IMR-90 (cell line): ENCODE measurements at regions not wholly inside any gene's neighbourhood (a gene's known extent, or its start where the extent isn't known, plus 50 kb on each side); places are given as distances from the start of the nearest gene placed in this dataset.

Source experiments
- ATAC-seq: fragments of 200-7000 bp; cut with Tn5 transposase; 2 replicates; pipeline ENCODE4 v1.9.1; 2020; ENCODE audit warnings: low read depth, mild to moderate bottlenecking, moderate library complexity
- BruUV-seq: library from RNA; stranded (reverse); fragments of 400-500 nt; replicated peaks from 2 replicates; lab custom pipeline; 2021; lab: Mats Ljungman, UMichigan
- CTCF ChIA-PET: fragments of 300-600 bp; formaldehyde crosslinking; extraction: SDS; loops from one replicate; lab custom pipeline; 2021; ENCODE audit warnings: antibody characterized with exemption; lab: Yijun Ruan, JAX
- POLR2A ChIA-PET: fragments of 300-600 bp; sonication (Branson Sonifier 250); formaldehyde crosslinking; loops from one replicate; lab custom pipeline; 2022; ENCODE audit warnings: antibody characterized with exemption; ENCODE audit not compliant: unreplicated experiment; lab: Charles Lee
- DNase-seq: peaks from one replicate; pipeline ENCODE4 v3.0.0; 2013
- H2AFZ ChIP-seq: replicated peaks from 2 replicates; pipeline ENCODE3; 2013; ENCODE audit warnings: low read length, mild to moderate bottlenecking; ENCODE audit not compliant: poor library complexity
- H2AK5ac ChIP-seq: 2 replicates; pipeline ENCODE4 v1.6.1; 2013; ENCODE audit warnings: low read depth, low read length, inconsistent platforms
- H2AK9ac ChIP-seq: replicated peaks from 2 replicates; pipeline ENCODE3; 2013; ENCODE audit warnings: mild to moderate bottlenecking, low read depth, low read length, moderate library complexity; ENCODE audit not compliant: poor library complexity
- H2BK120ac ChIP-seq: 2 replicates; pipeline ENCODE4 v1.6.1; 2013; ENCODE audit warnings: low read depth, low read length, inconsistent platforms
- H2BK15ac ChIP-seq: 3 replicates; pipeline ENCODE4 v1.6.1; 2013; ENCODE audit warnings: low read depth, low read length, inconsistent platforms
- H2BK20ac ChIP-seq: 2 replicates; pipeline ENCODE4 v1.6.1; 2013; ENCODE audit warnings: low read depth, mild to moderate bottlenecking, inconsistent platforms, low read length, moderate library complexity
- H2BK5ac ChIP-seq: 2 replicates; pipeline ENCODE4 v1.6.1; 2013; ENCODE audit warnings: mild to moderate bottlenecking, low read depth, low read length, inconsistent platforms; ENCODE audit not compliant: poor library complexity, severe bottlenecking
- H3K14ac ChIP-seq: replicated peaks from 2 replicates; pipeline ENCODE4 v1.6.1; 2013; ENCODE audit warnings: low read depth, low read length, inconsistent platforms
- H3K18ac ChIP-seq: 2 replicates; pipeline ENCODE4 v1.6.1; 2013; ENCODE audit warnings: low read depth, low read length, control low read depth
- H3K23ac ChIP-seq: 2 replicates; pipeline ENCODE4 v1.6.1; 2013; ENCODE audit warnings: low read depth, low read length, inconsistent platforms
- H3K27ac ChIP-seq: 2 replicates; pipeline ENCODE4 v1.5.1; 2013; ENCODE audit warnings: mild to moderate bottlenecking, control low read depth, low read length; ENCODE audit not compliant: insufficient read depth
- H3K27me3 ChIP-seq: 2 replicates; pipeline ENCODE4 v1.6.1; 2013; ENCODE audit warnings: low read length; ENCODE audit not compliant: control insufficient read depth, insufficient read depth
- H3K36me3 ChIP-seq: 2 replicates; pipeline ENCODE4 v1.6.1; 2013; ENCODE audit warnings: low read length, mixed read lengths; ENCODE audit not compliant: control insufficient read depth, insufficient read depth
- H3K4ac ChIP-seq: 2 replicates; pipeline ENCODE4 v1.6.1; 2013; ENCODE audit warnings: low read depth, low read length, inconsistent platforms
- H3K4me1 ChIP-seq: 2 replicates; pipeline ENCODE4 v1.6.1; 2013; ENCODE audit warnings: low read length, mixed read lengths; ENCODE audit not compliant: control insufficient read depth, insufficient read depth
- H3K4me2 ChIP-seq: 2 replicates; pipeline ENCODE4 v1.6.1; 2013; ENCODE audit warnings: low read depth, mild to moderate bottlenecking, control low read depth, low read length, moderate library complexity
- H3K4me3 ChIP-seq: 2 replicates; pipeline ENCODE4 v1.5.1; 2013; ENCODE audit warnings: low read depth, mild to moderate bottlenecking, control low read depth, low read length, moderate library complexity; ENCODE audit not compliant: insufficient read depth
- H3K56ac ChIP-seq: 2 replicates; pipeline ENCODE4 v1.6.1; 2013; ENCODE audit warnings: low read length, inconsistent platforms; ENCODE audit not compliant: insufficient read depth; ENCODE audit errors: extremely low read depth
- H3K79me1 ChIP-seq, 2 experiments: 2 replicates each; pipeline ENCODE4 v1.6.1; 2013; ENCODE audit warnings: low read length in 2 of 2, inconsistent platforms in 1 of 2, low read depth in 1 of 2
- H3K9ac ChIP-seq: 2 replicates; pipeline ENCODE4 v1.6.1; 2013; ENCODE audit warnings: low read depth, low read length, control low read depth
- H3K9me1 ChIP-seq: 2 replicates; pipeline ENCODE4 v1.6.1; 2013; ENCODE audit warnings: low read length, inconsistent platforms; ENCODE audit not compliant: insufficient read depth
- H3K9me3 ChIP-seq: 2 replicates; pipeline ENCODE4 v1.6.1; 2013; ENCODE audit warnings: low read length; ENCODE audit not compliant: control insufficient read depth, insufficient read depth
- H4K20me1 ChIP-seq: 2 replicates; pipeline ENCODE4 v1.6.1; 2013; ENCODE audit warnings: low read length, inconsistent platforms; ENCODE audit not compliant: insufficient read depth
- H4K5ac ChIP-seq: 2 replicates; pipeline ENCODE4 v1.6.1; 2013; ENCODE audit warnings: mild to moderate bottlenecking, low read depth, low read length, control low read depth
- H4K8ac ChIP-seq, 2 experiments: 2 replicates each; pipeline ENCODE4 v1.6.1; 2013; ENCODE audit warnings: low read depth in 2 of 2, low read length in 2 of 2, control low read depth in 1 of 2, inconsistent platforms in 1 of 2
- H4K91ac ChIP-seq: 2 replicates; pipeline ENCODE4 v1.6.1; 2013; ENCODE audit warnings: low read depth, low read length, inconsistent platforms; ENCODE audit not compliant: insufficient read depth
- BHLHE40 ChIP-seq: fragments of 150-350 bp; IDR thresholded peaks from 2 replicates; pipeline ENCODE4 v1.6.1; 2016; ENCODE audit warnings: mild to moderate bottlenecking, low read depth, low read length
- CEBPB ChIP-seq: IDR thresholded peaks from 2 replicates; pipeline ENCODE4 v1.6.1; 2012; ENCODE audit warnings: low read depth, low read length, improper control_type of control experiment
- CHD1 ChIP-seq: IDR thresholded peaks from 2 replicates; pipeline ENCODE4 v1.6.1; 2012; ENCODE audit warnings: low read depth, low read length, improper control_type of control experiment
- FOS ChIP-seq: fragments of 150-350 bp; IDR thresholded peaks from 2 replicates; pipeline ENCODE4 v1.6.1; 2016; ENCODE audit warnings: low read depth, low read length
- MAFK ChIP-seq: IDR thresholded peaks from 2 replicates; pipeline ENCODE4 v1.6.1; 2012; ENCODE audit warnings: low read depth, low read length, improper control_type of control experiment
- MXI1 ChIP-seq: IDR thresholded peaks from 2 replicates; pipeline ENCODE4 v1.6.1; 2012; ENCODE audit warnings: low read depth, mild to moderate bottlenecking, low read length, moderate library complexity, borderline replicate concordance
- POLR2A ChIP-seq: IDR thresholded peaks from 2 replicates; pipeline ENCODE4 v1.6.1; 2012; ENCODE audit warnings: mild to moderate bottlenecking, low read depth, low read length
- SMC3 ChIP-seq: fragments of 150-350 bp; IDR thresholded peaks from 2 replicates; pipeline ENCODE4 v1.6.1; 2016; ENCODE audit warnings: low read depth, mild to moderate bottlenecking, antibody characterized with exemption, low read length, moderate library complexity
- WGBS, 2 experiments: methylation state at CpG; one replicate each; pipeline versions ENCODE4 v1.1.5 to v1.1.7; 2013; ENCODE audit warnings: missing lambda C conversion rate in 2 of 2; ENCODE audit not compliant: insufficient read length in 1 of 2; ENCODE audit errors: extremely low coverage in 2 of 2; 5-methylcytosine and 5-hydroxymethylcytosine counted together
- dilution Hi-C: fragments of 300-500 bp; cut with HindIII; formaldehyde crosslinking; loops from one replicate; pipeline ENCODE4 v1.14.3; 2018; ENCODE audit warnings: low sequenced_read_pairs; ENCODE audit not compliant: unreplicated experiment
- in situ Hi-C: fragments of 300-500 bp; cut with MboI; formaldehyde crosslinking; loops from 3 replicates; pipeline ENCODE4 v1.14.3; 2019; ENCODE audit warnings: low sequenced_read_pairs, inconsistent platforms, mixed read lengths
- intact Hi-C: fragments of 100-400 bp; cut with micrococcal nuclease; formaldehyde crosslinking; loops from 2 replicates; pipeline ENCODE4 v1.10.0; 2022

DNA sequence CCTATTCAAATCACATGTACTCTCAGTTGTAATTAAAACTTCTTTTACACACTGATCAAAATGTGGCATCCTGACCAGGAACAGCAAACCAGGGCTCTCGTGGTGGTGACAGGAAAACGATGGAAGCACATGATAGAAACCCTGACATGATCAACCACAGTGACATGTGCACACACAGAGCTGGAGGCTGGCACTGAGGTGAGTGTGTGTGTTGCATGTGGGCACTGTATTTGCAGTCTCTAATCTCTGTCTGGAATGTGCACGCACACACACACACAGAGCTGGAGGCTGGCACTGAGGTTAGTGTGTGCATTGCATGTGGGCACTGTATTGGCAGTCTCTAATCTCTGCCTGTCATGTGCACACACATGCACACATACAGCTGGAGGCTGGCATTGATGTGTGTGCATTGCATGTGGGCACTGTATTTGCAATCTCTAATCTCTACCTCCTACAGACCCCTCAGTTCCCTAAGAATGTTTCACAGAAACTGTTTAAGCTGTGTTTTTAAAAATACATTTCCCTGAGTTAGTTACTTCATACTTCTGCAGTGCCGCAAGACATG lies 406.9 kb downstream of the SFMBT2 start:
- Histone ChIP-seq H3K18ac (no peak overlapping the region), H4K20me1 (no peaks in the 10 kb centered on the region), H4K5ac (no peak overlapping the region), H3K23ac (no peak overlapping the region), H2BK15ac (no peak overlapping the region), H2BK120ac (no peak overlapping the region), H3K27ac (no peak overlapping the region), H2AFZ (peak overlapping the region; percentile 21), H4K91ac (no peak overlapping the region), H3K79me1 (no peaks in the 10 kb centered on the region), H2BK20ac (no peak overlapping the region), H3K4me1 (no peaks in the 10 kb centered on the region), H3K4me3 (no peak overlapping the region), H2AK5ac (no peak overlapping the region), H3K4ac (no peak overlapping the region), H2BK5ac (no peak overlapping the region), H3K14ac (no peak overlapping the region), H3K4me2 (no peak overlapping the region), H3K9me1 (no peaks in the 10 kb centered on the region), H4K8ac (no peak overlapping the region), H3K36me3 (no peaks in the 10 kb centered on the region), H2AK9ac (no peak overlapping the region), H3K27me3 (no peaks in the 10 kb centered on the region), H3K9me3 (no peaks in the 10 kb centered on the region), H3K9ac (no peak overlapping the region), H3K56ac (no peak overlapping the region)
- intact Hi-C loops = no loop called here
- TF ChIP-seq CEBPB (no peak), CHD1 (no peak), SMC3 (no peak), MXI1 (no peak), FOS (no peak), POLR2A (no peak), BHLHE40 (no peak), MAFK (no peak)
- CTCF ChIA-PET = no interaction called here
- dilution Hi-C loops = no loop called here
- no peak for ATAC-seq
- WGBS, 2 experiments = no CpG with 5 or more reads among the region's 4 CpGs
- no peak for DNase-seq
- no TSS peak for BruUV-seq
- in situ Hi-C loops = no loop called here
- POLR2A ChIA-PET = no interaction called here
